ENCODE measurements at regions not wholly inside any gene's neighbourhood (a gene's known extent, or its start where the extent isn't known, plus 50 kb on each side); places are given as distances from the start of the nearest gene placed in this dataset.
A peak's percentile ranks its signal among the peaks of the same experiment; 100 is the strongest.

- no peak overlapping the region for H3K27ac ChIP-seq (ENCODE audit: low read depth)
- no peak for DNase-seq (ENCODE audit: extremely low spot score)
- no peaks in the 10 kb centered on the region for H3K36me3 ChIP-seq (ENCODE audit: insufficient read depth)
- WGBS: 46% methylated on average over 10 of the region's 10 CpGs
- H3K4me3 ChIP-seq (ENCODE audit: low read depth, low read length): no peak overlapping the region
- no peaks in the 10 kb centered on the region for H3K4me1 ChIP-seq (ENCODE audit: insufficient read depth)
Observed at GRCh38 chr14:49946320-49947141, 53.6 kb downstream of the ARF6 start.

GRCh38 chr14:49947506-49947905 is 54.6 kb downstream of the ARF6 start:
- Histone ChIP-seq H3K36me3 (ENCODE audit: insufficient read depth) (no peaks in the 10 kb centered on the region), H3K27ac (ENCODE audit: low read depth) (no peak overlapping the region), H3K4me3 (ENCODE audit: low read depth, low read length) (no peak overlapping the region), H3K4me1 (ENCODE audit: insufficient read depth) (no peaks in the 10 kb centered on the region)
- no peak for DNase-seq (ENCODE audit: extremely low spot score)
- WGBS: 91% methylated on average over 3 of the region's 3 CpGs

- WGBS: 79% methylated on average over 4 of the region's 4 CpGs
- no peak for DNase-seq (ENCODE audit: extremely low spot score)
- no peak overlapping the region for H3K27ac ChIP-seq (ENCODE audit: low read depth)
- no peak overlapping the region for H3K4me3 ChIP-seq (ENCODE audit: low read depth, low read length)
- H3K4me1 ChIP-seq (ENCODE audit: insufficient read depth): no peaks in the 10 kb centered on the region
- H3K36me3 ChIP-seq (ENCODE audit: insufficient read depth): no peaks in the 10 kb centered on the region
Observed at GRCh38 chr14:49950275-49951228, 57.7 kb downstream of the ARF6 start.

GRCh38 chr14:49951229-49951607 is 58.3 kb downstream of the ARF6 start:
- Histone ChIP-seq H3K4me1 (ENCODE audit: insufficient read depth) (no peaks in the 10 kb centered on the region), H3K4me3 (ENCODE audit: low read depth, low read length) (no peak overlapping the region), H3K27ac (ENCODE audit: low read depth) (no peak overlapping the region), H3K36me3 (ENCODE audit: insufficient read depth) (no peaks in the 10 kb centered on the region)
- no peak for DNase-seq (ENCODE audit: extremely low spot score)
- 92% methylated on average over 1 of the region's 1 CpG for WGBS

- Histone ChIP-seq H3K4me3 (ENCODE audit: low read depth, low read length) (no peak overlapping the region), H3K27ac (ENCODE audit: low read depth) (no peak overlapping the region), H3K4me1 (ENCODE audit: insufficient read depth) (no peaks in the 10 kb centered on the region), H3K36me3 (ENCODE audit: insufficient read depth) (no peaks in the 10 kb centered on the region)
- 85% methylated on average over 3 of the region's 3 CpGs for WGBS
- DNase-seq (ENCODE audit: extremely low spot score): no peak
Observed at GRCh38 chr14:49951691-49952345, 58.9 kb downstream of the ARF6 start.

- DNase-seq (ENCODE audit: extremely low spot score): no peak
- Histone ChIP-seq H3K36me3 (ENCODE audit: insufficient read depth) (no peaks in the 10 kb centered on the region), H3K4me1 (ENCODE audit: insufficient read depth) (no peaks in the 10 kb centered on the region), H3K27ac (ENCODE audit: low read depth) (no peak overlapping the region), H3K4me3 (ENCODE audit: low read depth, low read length) (no peak overlapping the region)
Observed at GRCh38 chr14:49953196-49953595, 60.3 kb downstream of the ARF6 start.

GRCh38 chr14:49954171-49954631 is 61.3 kb downstream of the ARF6 start:
- H3K36me3 ChIP-seq (ENCODE audit: insufficient read depth): no peaks in the 10 kb centered on the region
- H3K4me3 ChIP-seq (ENCODE audit: low read depth, low read length): no peak overlapping the region
- H3K4me1 ChIP-seq (ENCODE audit: insufficient read depth): no peaks in the 10 kb centered on the region
- no peak for DNase-seq (ENCODE audit: extremely low spot score)
- WGBS: 50% methylated on average over 2 of the region's 2 CpGs
- peak overlapping the region; percentile 19 for H3K27ac ChIP-seq (ENCODE audit: low read depth)

- Histone ChIP-seq H3K4me1 (ENCODE audit: insufficient read depth) (no peaks in the 10 kb centered on the region), H3K36me3 (ENCODE audit: insufficient read depth) (no peaks in the 10 kb centered on the region), H3K4me3 (ENCODE audit: low read depth, low read length) (no peak overlapping the region), H3K27ac (ENCODE audit: low read depth) (no peak overlapping the region)
- no peak for DNase-seq (ENCODE audit: extremely low spot score)
Observed at GRCh38 chr14:49955024-49955423, 62.1 kb downstream of the ARF6 start.

- no peaks in the 10 kb centered on the region for H3K4me1 ChIP-seq (ENCODE audit: insufficient read depth)
- H3K4me3 ChIP-seq (ENCODE audit: low read depth, low read length): no peak overlapping the region
- H3K36me3 ChIP-seq (ENCODE audit: insufficient read depth): no peaks in the 10 kb centered on the region
- 64% methylated on average over 7 of the region's 7 CpGs for WGBS
- no peak overlapping the region for H3K27ac ChIP-seq (ENCODE audit: low read depth)
- DNase-seq (ENCODE audit: extremely low spot score): no peak
Observed at GRCh38 chr14:49957089-49957852, 64.4 kb downstream of the ARF6 start.

GRCh38 chr14:49959822-49960408 is 67.0 kb downstream of the ARF6 start:
- Histone ChIP-seq H3K27ac (ENCODE audit: low read depth) (no peak overlapping the region), H3K4me1 (ENCODE audit: insufficient read depth) (no peaks in the 10 kb centered on the region), H3K4me3 (ENCODE audit: low read depth, low read length) (no peak overlapping the region), H3K36me3 (ENCODE audit: insufficient read depth) (no peaks in the 10 kb centered on the region)
- WGBS: 67% methylated on average over 9 of the region's 9 CpGs
- no peak for DNase-seq (ENCODE audit: extremely low spot score)

GRCh38 chr14:49960453-49960852 is 67.6 kb downstream of the ARF6 start:
- Histone ChIP-seq H3K4me1 (ENCODE audit: insufficient read depth) (no peaks in the 10 kb centered on the region), H3K27ac (ENCODE audit: low read depth) (no peak overlapping the region), H3K36me3 (ENCODE audit: insufficient read depth) (no peaks in the 10 kb centered on the region), H3K4me3 (ENCODE audit: low read depth, low read length) (no peak overlapping the region)
- 80% methylated on average over 7 of the region's 7 CpGs for WGBS
- no peak for DNase-seq (ENCODE audit: extremely low spot score)

GRCh38 chr14:49961270-49962222 is 68.7 kb downstream of the ARF6 start:
- Histone ChIP-seq H3K36me3 (ENCODE audit: insufficient read depth) (no peaks in the 10 kb centered on the region), H3K4me1 (ENCODE audit: insufficient read depth) (no peaks in the 10 kb centered on the region), H3K4me3 (ENCODE audit: low read depth, low read length) (no peak overlapping the region), H3K27ac (ENCODE audit: low read depth) (peak overlapping the region; percentile 15)
- WGBS: 88% methylated on average over 13 of the region's 13 CpGs
- no peak for DNase-seq (ENCODE audit: extremely low spot score)

Data from urinary bladder (tissue), 3 donors.